ENCODE measurements at regions not wholly inside any gene's neighbourhood (a gene's known extent, or its start where the extent isn't known, plus 50 kb on each side); places are given as distances from the start of the nearest gene placed in this dataset.

DNA sequence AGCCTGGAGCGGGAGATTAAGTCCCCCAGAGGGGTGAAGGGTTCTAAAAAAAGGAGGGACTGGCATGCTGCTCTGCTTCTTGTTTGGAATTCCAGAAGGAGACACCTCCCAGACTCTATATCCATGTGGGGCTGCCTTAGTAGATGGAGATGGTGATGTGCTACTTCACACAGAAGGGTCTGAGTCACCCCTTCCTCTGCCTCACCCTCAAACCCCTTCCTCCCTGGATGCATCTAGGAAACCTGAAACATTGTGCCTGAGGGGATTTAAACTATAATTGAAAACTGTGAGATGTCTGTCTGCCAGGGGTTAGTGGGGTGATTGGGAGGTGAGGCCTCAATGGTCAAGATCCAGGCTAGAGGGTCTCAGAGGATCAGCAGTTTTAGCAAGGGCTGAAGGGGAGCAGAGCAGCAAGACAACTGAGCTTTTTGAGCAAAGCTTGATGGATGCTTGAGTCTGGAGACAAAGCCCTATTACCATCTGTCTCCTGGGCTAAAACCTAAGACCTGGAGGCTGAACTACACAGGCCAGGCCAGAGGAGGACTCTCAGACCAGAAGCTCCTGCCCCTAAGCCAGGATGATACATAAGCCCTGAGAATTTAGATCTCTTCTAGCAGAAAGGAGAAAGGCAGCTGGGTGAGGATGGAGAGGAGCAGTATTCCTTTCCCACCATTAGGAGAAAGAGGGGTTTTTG, 314.7 kb upstream of the ATP2B1 start:
- no peak for TF ChIP-seq POLR2AphosphoS5 (IDR thresholded peaks at IDR 0.05; ENCODE audit: borderline replicate concordance, low read depth, low read length)
- no peak for TF ChIP-seq EZH2 (IDR thresholded peaks at IDR 0.05)
- TF ChIP-seq FOXP2 (optimal IDR thresholded peaks at IDR 0.05; ENCODE audit: control extremely low read depth, extremely low read length, insufficient read depth), result no peak
